Hepatocyte (in vitro differentiated cells): ENCODE measurements at regions not wholly inside any gene's neighbourhood (a gene's known extent, or its start where the extent isn't known, plus 50 kb on each side); places are given as distances from the start of the nearest gene placed in this dataset.
"Not testable (repeated sequence)": the region's sequence is repeated elsewhere in the genome, so short reads cannot be mapped to it uniquely, and the experiment has no call there.

ENCODE experiments used
- DNase-seq: peaks from one replicate; pipeline ENCODE4 v3.0.0-alpha.2; 2016; ENCODE audit warnings: low spot score
- H2AFZ ChIP-seq: fragments of 200-600 bp; sonication (generic); 2 replicates; pipeline ENCODE4 v1.6.0; 2016; ENCODE audit warnings: antibody characterized with exemption, mild to moderate bottlenecking
- H3K27ac ChIP-seq: fragments of 200-600 bp; sonication (generic); 2 replicates; pipeline ENCODE4 v1.5.1; 2016; ENCODE audit warnings: mild to moderate bottlenecking
- H3K27me3 ChIP-seq: fragments of 200-600 bp; sonication (generic); 2 replicates; pipeline ENCODE4 v1.6.1; 2016
- H3K36me3 ChIP-seq: fragments of 200-600 bp; sonication (generic); replicated peaks from 2 replicates; pipeline ENCODE4 v1.5.1; 2016; ENCODE audit warnings: low read depth; ENCODE audit not compliant: insufficient read depth
- H3K4me1 ChIP-seq: fragments of 200-600 bp; sonication (generic); 2 replicates; pipeline ENCODE4 v1.5.1; 2016; ENCODE audit warnings: mild to moderate bottlenecking, moderate library complexity; ENCODE audit not compliant: insufficient read depth
- H3K4me2 ChIP-seq: fragments of 200-600 bp; sonication (generic); 2 replicates; pipeline ENCODE4 v1.6.0; 2016
- H3K4me3 ChIP-seq: fragments of 200-600 bp; sonication (generic); 2 replicates; pipeline ENCODE4 v1.5.1; 2016; ENCODE audit warnings: mild to moderate bottlenecking
- H3K79me2 ChIP-seq: fragments of 200-600 bp; sonication (generic); 2 replicates; pipeline ENCODE4 v1.6.0; 2017; ENCODE audit warnings: mild to moderate bottlenecking
- H3K9me2 ChIP-seq: fragments of 200-600 bp; sonication (generic); replicated peaks from 2 replicates; pipeline ENCODE4 v1.6.0; 2017; ENCODE audit warnings: mild to moderate bottlenecking; ENCODE audit not compliant: insufficient read depth
- H3K9me3 ChIP-seq: fragments of 200-600 bp; sonication (generic); 2 replicates; pipeline ENCODE4 v1.5.1; 2016; ENCODE audit warnings: low read depth, mild to moderate bottlenecking
- H4K20me1 ChIP-seq: fragments of 200-600 bp; sonication (generic); 2 replicates; pipeline ENCODE4 v1.6.0; 2016; ENCODE audit warnings: mild to moderate bottlenecking; ENCODE audit not compliant: insufficient read depth, poor library complexity, severe bottlenecking
- WGBS: methylation state at CpG from one replicate; pipeline ENCODE4 v1.1.6; 2016; ENCODE audit warnings: low lambda C conversion rate; ENCODE audit errors: missing lambda C conversion rate; 5-methylcytosine and 5-hydroxymethylcytosine counted together

DNA sequence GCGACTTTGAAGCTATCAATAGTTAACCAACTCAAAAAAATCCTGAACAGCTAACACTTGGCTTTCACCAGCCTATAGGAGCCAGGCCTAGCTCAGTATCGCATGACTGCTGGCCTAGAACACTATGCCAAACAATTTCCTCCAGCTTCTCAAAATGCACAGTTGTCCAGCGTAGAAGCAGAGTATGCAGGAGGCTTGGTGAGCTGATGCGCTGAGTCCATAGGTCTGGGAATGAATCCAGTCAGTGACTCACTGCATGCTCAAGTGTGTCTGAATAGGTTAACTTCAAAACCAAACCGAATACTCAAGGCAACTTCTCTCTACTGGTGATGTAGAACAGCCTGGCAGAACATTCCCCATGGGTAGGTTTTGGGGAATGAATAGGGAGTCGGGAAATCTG, 201.8 kb upstream of the IRF2BP2 start:
- WGBS, result 92% methylated on average over 6 of the region's 6 CpGs
- H3K4me1 ChIP-seq, result not testable (repeated sequence)

DNA sequence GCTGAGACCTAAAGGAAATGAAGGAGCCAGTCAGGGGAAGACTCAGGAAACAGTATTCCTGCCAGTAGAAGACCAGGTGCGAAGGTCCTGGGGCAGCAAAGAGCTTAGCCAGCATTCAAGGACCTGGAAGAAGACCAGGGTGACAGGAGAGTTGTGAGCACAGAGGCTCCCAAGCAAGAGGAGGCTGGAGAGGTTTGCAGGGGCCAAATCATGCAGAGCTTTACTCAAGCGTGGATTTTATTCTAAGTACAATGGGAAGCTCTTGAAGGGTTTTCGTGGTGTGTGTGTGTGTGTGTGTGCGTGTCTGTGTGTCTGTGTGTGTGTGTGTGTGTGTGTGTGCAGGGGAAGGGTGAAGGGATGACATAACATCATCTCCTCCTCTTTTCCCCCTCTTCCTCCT, 200.7 kb upstream of the IRF2BP2 start:
- not testable (repeated sequence) for DNase-seq, H3K27ac ChIP-seq, H3K36me3 ChIP-seq, H3K79me2 ChIP-seq, H3K4me2 ChIP-seq, H2AFZ ChIP-seq, H3K27me3 ChIP-seq, H4K20me1 ChIP-seq, H3K4me1 ChIP-seq, H3K9me2 ChIP-seq, H3K9me3 ChIP-seq, H3K4me3 ChIP-seq
- 90% methylated on average over 4 of the region's 4 CpGs for WGBS

More for the DNA sequence above, 201.8 kb upstream of the IRF2BP2 start:
- not testable (repeated sequence) for H4K20me1 ChIP-seq, H3K79me2 ChIP-seq, H2AFZ ChIP-seq, H3K9me3 ChIP-seq, H3K4me3 ChIP-seq, H3K27me3 ChIP-seq, H3K9me2 ChIP-seq, DNase-seq, H3K4me2 ChIP-seq, H3K27ac ChIP-seq, H3K36me3 ChIP-seq

DNA sequence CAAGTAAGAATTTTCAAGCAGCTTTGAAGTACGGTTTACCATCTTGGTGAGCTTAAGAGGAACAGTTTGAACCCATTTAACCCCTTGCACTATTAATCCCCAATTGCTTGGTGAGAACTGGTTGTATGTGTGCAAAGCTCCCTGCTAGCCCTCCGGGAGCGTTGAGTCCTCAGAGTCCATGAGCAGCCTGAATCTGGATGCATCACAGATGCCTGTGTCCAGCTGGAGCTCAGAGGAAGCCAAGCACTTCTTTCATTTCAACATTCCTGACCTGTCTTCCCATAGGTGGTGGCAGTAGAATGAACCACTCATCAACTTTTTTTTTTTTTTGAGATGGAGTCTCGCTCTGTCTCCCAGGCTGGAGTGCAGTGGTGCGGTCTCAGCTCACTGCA, 199.9 kb upstream of the IRF2BP2 start:
- 86% methylated on average over 3 of the region's 5 CpGs for WGBS

DNA sequence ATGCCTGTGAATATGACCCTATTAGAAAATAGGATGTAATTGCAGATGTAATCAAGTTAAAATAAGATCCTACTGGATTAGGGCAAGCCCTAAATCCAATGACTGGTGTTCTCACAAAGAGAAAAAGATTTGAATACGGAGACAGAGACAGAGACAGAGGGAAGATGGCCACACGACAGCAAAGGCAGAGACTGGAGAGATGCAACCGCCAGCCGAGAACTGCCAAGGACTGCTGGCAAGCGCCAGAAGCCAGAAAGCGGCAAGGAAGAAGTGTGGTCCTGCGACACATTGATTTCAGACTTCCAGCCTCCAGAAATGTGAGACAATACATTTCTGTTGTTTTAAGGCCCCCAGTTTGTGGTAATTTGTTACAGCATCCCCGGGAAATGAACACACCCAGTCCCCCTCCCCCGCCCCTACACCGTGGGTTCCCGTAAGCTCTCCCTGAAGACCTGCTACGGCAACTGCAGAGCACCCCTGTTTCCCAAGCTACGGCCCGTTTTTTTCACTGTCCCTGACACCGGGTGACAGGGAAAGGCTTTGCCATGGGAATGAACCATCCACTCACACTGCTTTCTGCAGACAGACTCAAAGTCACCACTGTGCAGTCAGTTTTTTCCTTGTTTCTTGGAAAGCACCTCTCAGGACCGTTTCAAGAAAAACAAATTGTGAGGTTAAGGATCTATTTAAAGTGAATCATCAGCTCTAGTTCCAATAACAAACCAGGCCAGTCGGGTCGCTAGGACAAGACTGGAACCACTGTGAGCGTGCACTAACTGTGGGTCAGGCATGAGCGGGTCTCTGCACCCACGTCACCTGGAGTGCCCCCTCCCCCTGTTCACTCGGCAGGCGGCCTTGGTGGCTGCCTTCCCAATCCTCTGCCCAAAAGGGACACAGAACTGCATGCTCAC, 199.2 kb upstream of the IRF2BP2 start:
- H3K4me2 ChIP-seq, H3K27ac ChIP-seq: not testable (repeated sequence)
- 86% methylated on average over 15 of the region's 23 CpGs for WGBS

More for the DNA sequence above, 199.9 kb upstream of the IRF2BP2 start:
- not testable (repeated sequence) for H3K9me2 ChIP-seq, H3K4me2 ChIP-seq, H3K4me3 ChIP-seq, H3K36me3 ChIP-seq, H4K20me1 ChIP-seq, H3K4me1 ChIP-seq, H3K27ac ChIP-seq, DNase-seq, H3K9me3 ChIP-seq, H2AFZ ChIP-seq, H3K27me3 ChIP-seq, H3K79me2 ChIP-seq

DNA sequence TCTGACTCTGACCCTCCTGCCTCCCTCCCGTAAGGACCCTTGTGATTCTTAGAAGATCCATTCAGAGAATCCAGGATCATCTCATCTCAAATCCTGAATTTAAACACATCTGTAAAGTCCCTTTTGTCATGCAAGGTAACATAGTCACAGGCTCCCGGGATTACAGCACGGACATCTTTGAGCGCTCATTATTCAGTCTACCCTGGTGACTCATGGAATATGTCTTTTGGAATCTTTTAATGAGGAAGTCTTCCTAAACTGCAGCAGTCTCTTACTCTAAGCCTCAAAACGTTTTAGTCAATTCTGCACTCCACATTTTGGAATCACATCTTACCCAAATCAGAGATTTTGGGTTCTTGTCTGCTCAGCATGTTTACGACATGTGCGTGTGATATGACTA, 198.5 kb upstream of the IRF2BP2 start:
- not testable (repeated sequence) for H3K27me3 ChIP-seq, DNase-seq, H3K36me3 ChIP-seq, H3K4me2 ChIP-seq, H3K9me3 ChIP-seq, H3K79me2 ChIP-seq, H4K20me1 ChIP-seq, H3K4me1 ChIP-seq, H3K9me2 ChIP-seq, H3K4me3 ChIP-seq, H2AFZ ChIP-seq, H3K27ac ChIP-seq
- 58% methylated on average over 4 of the region's 7 CpGs for WGBS

More for the DNA sequence above, 199.2 kb upstream of the IRF2BP2 start:
- H4K20me1 ChIP-seq, H3K4me1 ChIP-seq, H3K27me3 ChIP-seq, H2AFZ ChIP-seq, DNase-seq, H3K9me2 ChIP-seq, H3K4me3 ChIP-seq, H3K36me3 ChIP-seq, H3K79me2 ChIP-seq, H3K9me3 ChIP-seq: not testable (repeated sequence)

DNA sequence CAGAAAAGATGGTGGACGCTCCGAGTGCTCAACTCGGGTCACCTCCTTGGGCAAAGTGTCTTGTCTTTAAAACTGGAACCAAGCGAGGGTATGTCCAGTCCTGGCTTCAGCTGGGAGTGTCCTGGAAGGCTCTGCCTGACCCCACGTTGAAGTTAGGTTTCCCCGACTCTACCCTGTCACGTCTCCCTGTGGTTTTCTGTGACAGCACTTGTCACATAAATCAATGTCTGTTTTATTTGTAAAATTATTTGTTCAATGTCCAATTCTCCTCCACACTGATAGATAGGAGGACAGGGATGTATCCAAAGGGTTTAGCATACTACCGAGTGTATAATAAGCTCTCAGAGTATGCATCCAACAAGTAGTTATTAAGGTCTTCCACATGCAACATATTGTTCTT, 197.7 kb upstream of the IRF2BP2 start:
- not testable (repeated sequence) for H3K79me2 ChIP-seq, H2AFZ ChIP-seq, H3K9me3 ChIP-seq, H3K27ac ChIP-seq, H3K4me1 ChIP-seq, H4K20me1 ChIP-seq, H3K4me3 ChIP-seq, H3K9me2 ChIP-seq, H3K36me3 ChIP-seq, H3K4me2 ChIP-seq, H3K27me3 ChIP-seq, DNase-seq
- 84% methylated on average over 5 of the region's 8 CpGs for WGBS

GRCh38 chr1:234802586-234802985, 192.6 kb upstream of the IRF2BP2 start:
- H4K20me1 ChIP-seq, H3K27ac ChIP-seq, H3K27me3 ChIP-seq, H3K36me3 ChIP-seq, H3K9me2 ChIP-seq, H3K79me2 ChIP-seq, H3K4me3 ChIP-seq, DNase-seq, H3K9me3 ChIP-seq, H3K4me1 ChIP-seq, H3K4me2 ChIP-seq, H2AFZ ChIP-seq: not testable (repeated sequence)
- 93% methylated on average over 6 of the region's 7 CpGs for WGBS

DNA sequence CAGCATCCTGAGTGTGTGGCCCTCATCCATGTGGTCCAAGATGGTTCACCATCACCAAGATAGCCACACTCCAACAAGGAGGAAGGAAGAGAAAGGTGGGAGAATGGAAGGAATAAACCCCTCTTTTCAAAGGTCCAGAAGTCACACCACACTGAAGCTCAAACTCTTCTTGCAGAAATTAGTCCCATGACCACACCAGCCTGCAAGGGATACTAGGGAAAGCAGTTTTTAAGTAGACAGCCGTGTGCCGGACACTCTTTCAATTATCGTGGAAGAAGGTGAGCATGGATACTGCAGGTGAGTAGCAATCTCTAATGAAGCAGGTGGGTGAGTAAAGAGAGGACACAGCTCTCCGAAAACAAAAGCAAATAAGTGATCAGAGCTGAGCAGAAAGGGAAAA, 191.7 kb upstream of the IRF2BP2 start:
- H3K27ac ChIP-seq, result peak overlapping the region; percentile 83
- 87% methylated on average over 4 of the region's 4 CpGs for WGBS
- H3K27me3 ChIP-seq, H3K36me3 ChIP-seq, H3K4me2 ChIP-seq, H3K9me3 ChIP-seq, H4K20me1 ChIP-seq, H3K4me3 ChIP-seq, H3K9me2 ChIP-seq, H3K79me2 ChIP-seq, H3K4me1 ChIP-seq, H2AFZ ChIP-seq, DNase-seq: not testable (repeated sequence)

DNA sequence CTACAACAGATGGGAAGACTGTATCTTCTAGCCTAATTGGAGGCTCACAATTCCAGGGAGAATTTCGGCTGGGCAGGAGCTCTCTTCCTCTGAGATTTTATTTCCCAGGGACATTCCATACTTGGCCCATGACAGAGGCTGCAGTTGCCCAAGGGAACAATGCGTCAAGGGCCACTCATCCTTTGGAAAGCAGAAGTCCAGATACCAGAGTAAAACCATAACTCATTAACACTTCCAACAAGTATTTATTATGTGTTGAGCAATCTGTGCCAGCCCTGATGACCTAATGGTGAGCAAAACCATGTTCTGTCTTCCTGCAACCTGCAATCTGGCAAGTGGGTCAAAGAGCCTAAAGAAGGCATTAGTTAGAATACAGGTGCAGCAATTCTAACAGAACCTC, 191.2 kb upstream of the IRF2BP2 start:
- H3K9me2 ChIP-seq, H3K79me2 ChIP-seq, H3K27me3 ChIP-seq, H3K4me2 ChIP-seq, H4K20me1 ChIP-seq, H3K9me3 ChIP-seq, H2AFZ ChIP-seq, H3K36me3 ChIP-seq, H3K4me3 ChIP-seq, DNase-seq, H3K4me1 ChIP-seq: not testable (repeated sequence)
- H3K27ac ChIP-seq, result peak overlapping the region; percentile 83
- no CpG with 5 or more reads among the region's 2 CpGs for WGBS
